GM12872 (cell line): ENCODE measurements at regions not wholly inside any gene's neighbourhood (a gene's known extent, or its start where the extent isn't known, plus 50 kb on each side); places are given as distances from the start of the nearest gene placed in this dataset.

Experiments used
- TF ChIP-seq, protein P1 (sequence below): IDR thresholded peaks from 3 replicates; pipeline ENCODE4 v1.5.1; 2011; ENCODE audit warnings: low read depth, mild to moderate bottlenecking, low read length, moderate library complexity; ENCODE audit not compliant: insufficient read depth

DNA sequence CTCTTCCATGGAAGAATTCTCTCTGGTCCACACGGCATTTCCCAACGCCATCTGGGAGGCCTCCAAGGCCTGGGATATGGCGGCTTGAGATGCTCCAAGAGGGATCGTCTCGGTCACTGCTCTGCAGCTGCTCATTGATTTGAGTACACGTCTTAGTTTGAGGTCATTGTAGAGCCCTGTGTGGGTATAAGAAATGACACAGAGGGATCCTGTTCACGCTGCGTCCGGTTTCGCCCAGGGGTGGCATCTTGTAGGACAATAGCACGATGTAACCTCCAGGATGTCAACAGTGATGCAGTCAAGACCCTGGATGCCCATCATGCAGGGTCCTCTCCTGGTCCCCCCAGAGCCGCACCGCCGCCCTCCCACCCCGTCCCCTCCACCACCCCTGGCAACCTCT, 564.6 kb downstream of the BRD1 start:
- TF ChIP-seq, protein P1, sequence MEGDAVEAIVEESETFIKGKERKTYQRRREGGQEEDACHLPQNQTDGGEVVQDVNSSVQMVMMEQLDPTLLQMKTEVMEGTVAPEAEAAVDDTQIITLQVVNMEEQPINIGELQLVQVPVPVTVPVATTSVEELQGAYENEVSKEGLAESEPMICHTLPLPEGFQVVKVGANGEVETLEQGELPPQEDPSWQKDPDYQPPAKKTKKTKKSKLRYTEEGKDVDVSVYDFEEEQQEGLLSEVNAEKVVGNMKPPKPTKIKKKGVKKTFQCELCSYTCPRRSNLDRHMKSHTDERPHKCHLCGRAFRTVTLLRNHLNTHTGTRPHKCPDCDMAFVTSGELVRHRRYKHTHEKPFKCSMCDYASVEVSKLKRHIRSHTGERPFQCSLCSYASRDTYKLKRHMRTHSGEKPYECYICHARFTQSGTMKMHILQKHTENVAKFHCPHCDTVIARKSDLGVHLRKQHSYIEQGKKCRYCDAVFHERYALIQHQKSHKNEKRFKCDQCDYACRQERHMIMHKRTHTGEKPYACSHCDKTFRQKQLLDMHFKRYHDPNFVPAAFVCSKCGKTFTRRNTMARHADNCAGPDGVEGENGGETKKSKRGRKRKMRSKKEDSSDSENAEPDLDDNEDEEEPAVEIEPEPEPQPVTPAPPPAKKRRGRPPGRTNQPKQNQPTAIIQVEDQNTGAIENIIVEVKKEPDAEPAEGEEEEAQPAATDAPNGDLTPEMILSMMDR, result no peak

DNA sequence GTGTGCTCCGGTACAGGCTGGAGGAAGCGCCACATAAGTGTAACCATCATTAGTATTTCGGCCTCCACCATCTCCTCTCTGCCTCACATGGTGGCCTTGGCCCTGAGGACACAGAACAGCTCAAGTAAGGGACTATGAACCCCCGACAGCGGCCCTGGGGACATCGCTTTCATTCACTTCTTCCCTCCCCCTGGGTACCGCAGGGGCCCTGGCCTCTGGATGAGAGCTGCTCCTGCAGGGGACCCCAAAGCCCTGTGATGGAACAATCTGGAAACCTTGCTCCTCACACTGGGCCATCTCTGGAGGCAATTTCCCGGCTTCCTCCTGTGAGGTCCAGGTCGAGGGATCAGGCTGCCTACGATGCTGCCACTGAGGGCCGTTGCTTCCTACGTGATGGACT, 565.5 kb downstream of the BRD1 start:
- TF ChIP-seq, protein P1, result no peak

- TF ChIP-seq, protein P1, result no peak
Observed at GRCh38 chr22:49261616-49262015, 566.1 kb downstream of the BRD1 start.

GRCh38 chr22:49260681-49261580, 566.7 kb downstream of the BRD1 start:
- TF ChIP-seq, protein P1, result no peak

DNA sequence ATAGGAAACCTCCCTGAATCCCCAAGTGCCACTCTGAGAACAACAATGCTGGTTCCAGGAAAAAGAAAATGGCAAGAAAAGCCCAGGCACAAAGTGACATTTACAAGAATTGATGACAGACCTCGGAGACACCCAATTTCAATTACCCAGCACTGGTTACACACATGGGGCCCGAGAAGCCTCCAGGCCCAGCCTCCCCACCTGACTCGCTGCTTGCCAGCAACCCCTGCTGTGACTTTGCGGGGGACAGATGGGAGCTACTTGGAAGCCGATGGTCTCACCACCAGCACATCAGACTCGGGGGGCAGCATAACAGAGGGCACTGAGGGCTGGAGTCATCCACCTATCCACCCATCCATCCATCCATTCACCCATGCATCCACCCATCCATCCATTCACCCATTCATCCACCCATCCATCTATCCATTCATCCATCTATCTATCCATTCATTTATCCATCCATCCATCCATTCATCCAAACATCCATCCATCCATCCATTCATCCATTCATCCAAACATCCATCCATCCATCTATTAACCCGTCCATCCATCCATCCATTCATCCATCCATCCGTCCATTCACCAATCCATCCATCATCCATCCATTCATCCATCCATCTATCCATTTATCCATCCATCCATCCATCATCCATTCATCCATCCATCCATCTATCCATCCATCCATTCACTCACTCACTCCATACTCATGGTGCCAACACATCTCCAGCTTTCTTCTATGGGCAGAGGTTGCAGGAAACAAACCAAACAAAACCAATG, 567.6 kb downstream of the BRD1 start:
- TF ChIP-seq, protein P1, result no peak

DNA sequence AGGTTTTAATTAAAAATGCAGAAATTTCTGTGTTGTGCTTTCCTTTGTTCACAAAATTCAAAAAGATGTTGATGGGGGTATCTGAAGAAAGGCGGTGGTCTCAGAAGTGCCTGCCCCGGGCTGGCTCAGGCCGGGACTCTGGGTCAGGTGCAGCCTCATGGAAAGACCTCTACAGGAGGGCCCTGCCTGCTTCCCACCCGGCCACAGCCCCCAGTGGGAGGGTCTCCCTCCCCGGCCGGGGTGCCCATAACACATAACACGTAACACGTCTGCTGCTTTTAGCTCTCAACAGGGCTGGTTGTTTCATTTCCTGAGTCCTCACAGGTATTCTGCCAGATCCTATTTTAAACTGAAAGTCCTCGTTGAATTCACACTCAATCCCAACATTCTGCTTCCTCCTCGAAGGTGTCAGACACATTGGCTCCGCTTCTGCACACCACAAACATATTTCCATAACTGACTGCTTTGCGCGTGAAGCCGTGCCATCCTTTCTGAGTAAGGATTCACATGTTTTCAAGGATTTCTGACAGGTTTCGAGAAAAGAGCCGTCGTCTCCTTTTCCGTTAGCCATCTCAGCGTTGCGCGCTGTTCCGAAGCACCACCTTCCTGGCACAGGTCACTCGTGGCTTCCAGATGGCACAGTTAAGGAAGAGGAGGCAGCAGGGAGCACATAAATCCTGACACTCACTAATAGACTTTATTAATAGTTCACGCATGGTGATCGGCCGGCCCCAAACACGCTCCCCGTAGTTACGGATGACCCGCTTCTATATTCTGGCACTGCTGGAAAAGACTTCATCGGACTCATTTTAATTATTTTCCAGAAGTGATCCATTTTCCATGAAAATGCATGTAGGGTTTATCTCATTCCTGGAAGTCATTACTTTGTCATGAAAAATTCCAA, 569.3 kb downstream of the BRD1 start:
- TF ChIP-seq, protein P1, result no peak
